Naive thymus-derived CD4-positive, alpha-beta T cell (primary cell): ENCODE measurements at regions not wholly inside any gene's neighbourhood (a gene's known extent, or its start where the extent isn't known, plus 50 kb on each side); places are given as distances from the start of the nearest gene placed in this dataset.

Source experiments
- ATAC-seq: fragments of 150-1000 bp; cut with Tn5 transposase; 2 replicates; pipeline ENCODE4 v1.10.0; 2021; ENCODE audit warnings: mild to moderate bottlenecking, moderate library complexity
- CTCF ChIA-PET: fragments of 350-600 bp; sonication (Branson Sonifier 250); formaldehyde crosslinking; loops from one replicate; lab custom pipeline; 2021; ENCODE audit warnings: antibody characterized with exemption; lab: Charles Lee
- POLR2A ChIA-PET: fragments of 350-600 bp; sonication (Branson Sonifier 250); formaldehyde crosslinking; loops from one replicate; lab custom pipeline; 2021; ENCODE audit warnings: antibody characterized with exemption, inconsistent platforms; lab: Charles Lee
- DNase-seq, 9 donors: peaks; one replicate each; pipeline versions ENCODE4 v3.0.0 to v3.0.0-alpha.2; 2020 to 2022; ENCODE audit warnings: mixed read lengths in 1 of 9
- H3K27ac ChIP-seq: one replicate; pipeline ENCODE4 v1.7.0; 2013; ENCODE audit warnings: mild to moderate bottlenecking, low read depth, low read length, moderate library complexity
- H3K27me3 ChIP-seq, 2 donors: one replicate each; pipeline ENCODE4 v1.7.0; 2013; ENCODE audit warnings: low read length in 2 of 2, mild to moderate bottlenecking in 2 of 2, moderate library complexity in 2 of 2; ENCODE audit not compliant: control insufficient read depth in 2 of 2, insufficient read depth in 2 of 2
- H3K36me3 ChIP-seq, 3 experiments: 1 replicate in 2 of 3; 2 replicates in 1 of 3; pipeline ENCODE4 v1.7.0; 2013; ENCODE audit warnings: low read length in 3 of 3, mild to moderate bottlenecking in 3 of 3, moderate library complexity in 1 of 3; ENCODE audit not compliant: insufficient read depth in 3 of 3, control insufficient read depth in 2 of 3
- H3K4me1 ChIP-seq, 2 donors: one replicate each; pipeline ENCODE4 v1.7.0; 2013; ENCODE audit warnings: low read length in 2 of 2, mild to moderate bottlenecking in 2 of 2, moderate library complexity in 1 of 2; ENCODE audit not compliant: control insufficient read depth in 2 of 2, insufficient read depth in 2 of 2
- H3K4me3 ChIP-seq: 2 replicates; pipeline ENCODE4 v1.7.0; 2013; ENCODE audit warnings: mild to moderate bottlenecking, low read length
- H3K9me3 ChIP-seq, 3 experiments: 1 replicate in 2 of 3; 2 replicates in 1 of 3; pipeline ENCODE4 v1.7.0; 2013; ENCODE audit warnings: low read length in 3 of 3; ENCODE audit not compliant: control insufficient read depth in 2 of 3
- H3K27ac Mint-ChIP-seq, 9 donors: one replicate each; pipeline ENCODE4 v1.8.0; 2020 to 2022; ENCODE audit warnings: mixed read lengths in 9 of 9, mild to moderate bottlenecking in 8 of 9, moderate library complexity in 5 of 9, inconsistent platforms in 2 of 9
- H3K27me3 Mint-ChIP-seq, 5 donors: one replicate each; pipeline ENCODE4 v1.8.0; 2021 to 2022; ENCODE audit warnings: mixed read lengths in 5 of 5, mild to moderate bottlenecking in 1 of 5
- H3K36me3 Mint-ChIP-seq, 5 donors: one replicate each; pipeline ENCODE4 v1.8.0; 2020 to 2022; ENCODE audit warnings: mixed read lengths in 5 of 5, mild to moderate bottlenecking in 3 of 5, inconsistent platforms in 1 of 5
- H3K4me1 Mint-ChIP-seq, 7 donors: one replicate each; pipeline ENCODE4 v1.8.0; 2020 to 2022; ENCODE audit warnings: mixed read lengths in 7 of 7, mild to moderate bottlenecking in 3 of 7, inconsistent platforms in 1 of 7
- H3K4me3 Mint-ChIP-seq, 10 donors: one replicate each; pipeline ENCODE4 v1.8.0; 2020 to 2022; ENCODE audit warnings: mild to moderate bottlenecking in 10 of 10, mixed read lengths in 10 of 10, moderate library complexity in 6 of 10, inconsistent platforms in 2 of 10
- H3K9me3 Mint-ChIP-seq, 11 donors: one replicate each; pipeline ENCODE4 v1.8.0; 2020 to 2022; ENCODE audit warnings: mixed read lengths in 11 of 11, mild to moderate bottlenecking in 4 of 11, inconsistent platforms in 1 of 11, moderate library complexity in 1 of 11
- intact Hi-C, 2 donors: fragments of 100-400 bp; cut with micrococcal nuclease; formaldehyde crosslinking; loops; one replicate each; pipeline ENCODE4 v1.15.1; 2023

- H3K4me1 Mint-ChIP-seq = peaks cover 0 to 26% (median 5%) of the 10 kb centered on the region in 7 donors
- H3K27ac Mint-ChIP-seq = peak overlapping the region in 1 of 9 donors; percentile 38
- no peaks in the 10 kb centered on the region for H3K27me3 ChIP-seq
- H3K9me3 ChIP-seq = no peaks in the 10 kb centered on the region
- peaks cover 0 to 18% (median 9%) of the 10 kb centered on the region in 5 donors for H3K27me3 Mint-ChIP-seq
- DNase-seq = no peak
- intact Hi-C loops = no loop called here
- ChIA-PET CTCF (no interaction called here), POLR2A (no interaction called here)
- H3K27ac ChIP-seq = no peak overlapping the region
- peaks cover 0 to 11% (median 4%) of the 10 kb centered on the region in 5 donors for H3K36me3 Mint-ChIP-seq
- H3K4me1 ChIP-seq = no peaks in the 10 kb centered on the region
- H3K4me3 ChIP-seq = no peak overlapping the region
- peaks cover 0 to 11% (median 4%) of the 10 kb centered on the region in 11 donors for H3K9me3 Mint-ChIP-seq
- ATAC-seq = no peak
- H3K36me3 ChIP-seq = no peaks in the 10 kb centered on the region
- H3K4me3 Mint-ChIP-seq = no peak overlapping the region
Measured at GRCh38 chr2:8376603-8377410, 305.0 kb upstream of the ID2 start.

DNA sequence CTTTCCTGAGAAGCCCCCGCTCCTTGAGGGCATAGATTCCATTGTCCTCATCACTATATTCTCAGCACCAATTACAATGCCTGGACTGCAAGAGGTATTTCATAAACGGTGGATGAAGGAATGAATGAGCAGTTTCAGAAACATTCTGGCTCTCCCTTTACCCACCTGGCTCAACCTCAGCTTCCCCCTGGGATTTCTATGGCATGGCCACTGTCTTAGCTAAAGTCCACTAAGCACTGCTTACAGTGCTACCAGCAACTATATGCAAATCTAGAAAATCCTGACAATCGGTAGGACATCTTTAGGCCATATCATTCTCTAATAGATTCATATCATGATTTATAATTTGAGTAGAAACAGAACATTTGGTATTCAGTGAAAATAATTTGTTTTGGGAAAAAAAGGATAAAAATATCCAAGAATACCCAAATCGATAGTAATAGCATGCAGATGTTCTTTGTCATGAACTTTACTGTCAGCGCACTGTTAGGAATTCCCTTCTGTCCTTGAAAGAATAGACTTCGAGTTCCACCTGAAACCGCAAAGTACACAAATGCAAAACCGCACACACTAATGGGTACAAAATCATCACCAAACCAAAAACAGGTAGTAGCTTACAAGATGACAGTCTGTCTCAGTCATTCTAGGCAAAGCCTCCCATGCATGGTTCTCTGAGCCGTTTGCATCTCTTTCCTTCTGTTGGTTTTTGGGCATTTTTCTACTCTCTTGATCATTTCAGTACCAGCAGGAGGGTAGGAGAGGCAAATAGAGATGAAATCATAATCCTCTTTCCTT, 303.6 kb upstream of the ID2 start:
- POLR2A ChIA-PET = no interaction called here
- Histone ChIP-seq H3K4me1 (no peaks in the 10 kb centered on the region), H3K27ac (no peak overlapping the region), H3K4me3 (no peak overlapping the region), H3K27me3 (no peaks in the 10 kb centered on the region), H3K9me3 (no peaks in the 10 kb centered on the region), H3K36me3 (no peaks in the 10 kb centered on the region)
- Mint-ChIP-seq H3K36me3 (peaks cover 0 to 9% (median 2%) of the 10 kb centered on the region in 5 donors), H3K27ac (no peak overlapping the region), H3K4me1 (peaks cover 0 to 26% (median 5%) of the 10 kb centered on the region in 7 donors), H3K9me3 (peaks cover 0 to 6% (median 2%) of the 10 kb centered on the region in 11 donors), H3K4me3 (no peak overlapping the region), H3K27me3 (peaks cover 0 to 11% (median 9%) of the 10 kb centered on the region in 5 donors)
- CTCF ChIA-PET = no interaction called here
- intact Hi-C loops = no loop called here
- ATAC-seq (no peak), DNase-seq (no peak)

- no peak overlapping the region for H3K4me3 Mint-ChIP-seq
- H3K36me3 ChIP-seq = no peaks in the 10 kb centered on the region
- no peak overlapping the region for H3K27ac Mint-ChIP-seq
- peaks cover 0 to 2% (median 0%) of the 10 kb centered on the region in 11 donors for H3K9me3 Mint-ChIP-seq
- H3K27me3 ChIP-seq = no peaks in the 10 kb centered on the region
- no peak overlapping the region for H3K4me3 ChIP-seq
- peaks cover 0 to 7% (median 0%) of the 10 kb centered on the region in 5 donors for H3K36me3 Mint-ChIP-seq
- peaks cover 0 to 27% (median 5%) of the 10 kb centered on the region in 7 donors for H3K4me1 Mint-ChIP-seq
- H3K27ac ChIP-seq = no peak overlapping the region
- no peaks in the 10 kb centered on the region for H3K4me1 ChIP-seq
- POLR2A ChIA-PET = no interaction called here
- no peaks in the 10 kb centered on the region for H3K9me3 ChIP-seq
- intact Hi-C loops = no loop called here
- CTCF ChIA-PET = no interaction called here
- ATAC-seq (no peak), DNase-seq (no peak)
- H3K27me3 Mint-ChIP-seq = peaks cover 0 to 9% (median 8%) of the 10 kb centered on the region in 5 donors
Measured at GRCh38 chr2:8379128-8379527, 302.7 kb upstream of the ID2 start.

DNA sequence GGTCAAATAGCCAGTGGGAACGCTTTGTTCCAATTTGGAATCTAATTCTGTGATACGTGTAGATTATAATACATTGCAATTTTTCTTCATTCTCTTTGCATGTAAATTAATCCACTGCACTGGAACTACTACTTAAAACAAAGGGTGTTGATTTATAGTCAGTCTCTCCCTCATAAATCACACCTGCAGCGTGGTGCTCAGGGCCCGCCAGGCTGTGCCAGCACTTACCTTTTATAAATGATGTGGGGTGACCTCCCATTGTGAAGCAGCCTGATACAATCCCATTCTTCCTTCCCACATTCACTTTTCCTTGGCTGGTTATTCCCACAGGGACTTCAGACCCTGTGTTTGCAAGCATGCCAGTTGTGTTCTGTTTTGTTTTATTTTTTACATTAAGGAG, 302.3 kb upstream of the ID2 start:
- H3K4me1 ChIP-seq = no peaks in the 10 kb centered on the region
- Mint-ChIP-seq H3K27me3 (peaks cover 0 to 12% (median 9%) of the 10 kb centered on the region in 5 donors), H3K36me3 (peaks cover 0 to 9% (median 0%) of the 10 kb centered on the region in 5 donors), H3K4me3 (no peak overlapping the region), H3K9me3 (peaks cover 0 to 2% (median 0%) of the 10 kb centered on the region in 11 donors), H3K4me1 (peaks cover 0 to 30% (median 5%) of the 10 kb centered on the region in 7 donors), H3K27ac (no peak overlapping the region)
- DNase-seq = no peak
- H3K27me3 ChIP-seq = no peaks in the 10 kb centered on the region
- no peaks in the 10 kb centered on the region for H3K36me3 ChIP-seq
- no peak overlapping the region for H3K27ac ChIP-seq
- intact Hi-C loops = no loop called here
- ChIA-PET POLR2A (no interaction called here), CTCF (no interaction called here)
- H3K4me3 ChIP-seq = no peak overlapping the region
- no peak for ATAC-seq
- no peaks in the 10 kb centered on the region for H3K9me3 ChIP-seq

- Histone ChIP-seq H3K27ac (no peak overlapping the region), H3K9me3 (no peaks in the 10 kb centered on the region), H3K4me1 (no peaks in the 10 kb centered on the region), H3K4me3 (no peak overlapping the region), H3K27me3 (no peaks in the 10 kb centered on the region), H3K36me3 (no peaks in the 10 kb centered on the region)
- Mint-ChIP-seq H3K36me3 (peaks cover 0 to 8% (median 0%) of the 10 kb centered on the region in 5 donors), H3K4me3 (no peak overlapping the region), H3K4me1 (peaks cover 0 to 30% (median 6%) of the 10 kb centered on the region in 7 donors), H3K27ac (no peak overlapping the region), H3K27me3 (peaks cover 0 to 12% (median 9%) of the 10 kb centered on the region in 5 donors), H3K9me3 (peaks cover 0 to 2% (median 0%) of the 10 kb centered on the region in 11 donors)
- peak; percentile 26 for ATAC-seq
- POLR2A ChIA-PET = no interaction called here
- intact Hi-C loops = no loop called here
- CTCF ChIA-PET = no interaction called here
- no peak for DNase-seq
Measured at GRCh38 chr2:8380026-8380425, 301.8 kb upstream of the ID2 start.

- peaks cover 0 to 2% (median 0%) of the 10 kb centered on the region in 11 donors for H3K9me3 Mint-ChIP-seq
- DNase-seq = no peak
- Histone ChIP-seq H3K9me3 (no peaks in the 10 kb centered on the region), H3K27ac (no peak overlapping the region), H3K4me3 (no peak overlapping the region), H3K27me3 (no peaks in the 10 kb centered on the region), H3K36me3 (no peaks in the 10 kb centered on the region), H3K4me1 (no peaks in the 10 kb centered on the region)
- H3K27me3 Mint-ChIP-seq = peaks cover 0 to 12% (median 9%) of the 10 kb centered on the region in 5 donors
- peaks cover 0 to 30% (median 6%) of the 10 kb centered on the region in 7 donors for H3K4me1 Mint-ChIP-seq
- POLR2A ChIA-PET = no interaction called here
- intact Hi-C loops = no loop called here
- CTCF ChIA-PET = no interaction called here
- H3K4me3 Mint-ChIP-seq = no peak overlapping the region
- no peak for ATAC-seq
- H3K36me3 Mint-ChIP-seq = peaks cover 0 to 8% (median 0%) of the 10 kb centered on the region in 5 donors
- H3K27ac Mint-ChIP-seq = no peak overlapping the region
Measured at GRCh38 chr2:8380566-8380965, 301.3 kb upstream of the ID2 start.
